NCI-H446 treated with DMSO at 0.1 percent for 48 hours (cell line): ENCODE measurements at regions not wholly inside any gene's neighbourhood (a gene's known extent, or its start where the extent isn't known, plus 50 kb on each side); places are given as distances from the start of the nearest gene placed in this dataset.
"Not testable (repeated sequence)": the region's sequence is repeated elsewhere in the genome, so short reads cannot be mapped to it uniquely, and the experiment has no call there.

Source experiments
- DNase-seq: peaks from one replicate; lab custom pipeline; 2025; lab: John Stamatoyannopoulos, UW

DNA sequence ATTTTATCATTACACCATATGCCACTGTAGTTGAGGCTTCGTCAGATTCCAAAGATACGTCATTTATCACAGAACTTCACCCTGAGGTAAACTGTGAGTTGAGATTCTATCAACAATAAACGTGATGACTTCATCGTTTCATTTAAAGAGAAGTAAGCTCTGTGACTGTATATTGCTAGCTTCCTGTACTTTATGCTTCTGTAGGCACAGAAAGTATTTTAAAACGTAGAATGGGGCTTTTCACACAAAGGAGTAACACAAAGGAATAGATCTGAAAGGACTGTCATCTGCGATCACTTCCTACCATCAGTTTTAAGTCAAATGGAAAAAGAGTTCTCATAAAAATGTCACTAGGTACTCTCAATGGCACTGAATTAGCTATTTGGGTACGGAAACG is 234.4 kb upstream of the MCHR2 start:
- no peak for DNase-seq

DNA sequence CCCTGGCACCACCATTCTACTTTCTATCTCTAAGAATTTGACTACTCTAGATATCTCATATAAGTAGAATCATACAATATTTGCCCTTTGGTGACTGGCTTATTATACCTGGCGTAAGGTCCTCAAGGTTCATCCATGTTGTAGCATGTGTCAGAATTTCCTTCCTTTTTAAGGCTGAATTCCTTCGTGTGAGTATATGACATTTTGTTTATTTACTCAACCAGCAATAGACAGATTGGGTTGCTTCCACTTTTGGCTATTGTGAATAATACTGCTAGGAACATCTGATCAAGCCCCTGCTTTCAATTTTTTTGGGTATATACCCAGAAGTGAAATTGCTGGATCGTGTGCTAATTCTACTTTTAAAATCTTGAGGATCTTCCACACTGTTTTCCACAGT is 232.8 kb upstream of the MCHR2 start:
- DNase-seq = no peak

DNA sequence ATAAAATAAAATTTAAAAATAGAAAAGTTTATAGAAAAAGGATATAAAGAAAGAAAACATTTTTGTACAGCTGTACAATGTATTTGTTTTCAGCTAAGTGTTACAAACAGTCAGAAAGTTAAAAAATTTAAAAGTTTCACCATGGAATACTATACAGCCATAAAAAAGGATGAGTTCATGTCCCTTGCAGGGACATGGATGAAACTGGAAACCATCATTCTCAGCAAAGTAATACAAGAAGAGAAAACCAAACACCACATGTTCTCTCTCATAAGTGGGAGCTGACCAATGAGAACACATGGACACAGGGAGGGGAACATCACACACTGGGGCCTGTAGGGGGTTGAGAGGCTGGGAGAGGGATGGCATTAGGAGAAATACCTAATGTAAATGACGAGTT is 229.9 kb upstream of the MCHR2 start:
- not testable (repeated sequence) for DNase-seq

DNA sequence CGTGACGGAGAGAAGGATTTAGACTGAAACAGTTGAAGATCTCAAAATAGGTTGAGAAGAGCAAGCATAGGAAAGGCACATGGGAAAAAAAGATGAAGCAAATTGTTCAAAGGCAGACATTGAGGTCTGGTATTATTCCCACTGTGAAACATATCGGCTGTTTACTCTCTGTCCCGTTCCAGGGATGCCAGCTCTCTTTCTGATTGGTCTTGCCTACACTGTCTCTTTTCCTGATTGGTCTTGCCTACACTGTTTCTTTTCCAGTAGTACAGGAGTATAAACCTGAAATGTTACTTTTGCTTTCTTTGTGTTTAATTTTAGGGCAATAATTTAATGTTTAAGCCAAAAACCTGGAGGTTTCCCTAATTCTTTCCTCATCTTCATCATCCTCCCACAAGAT is 226.5 kb upstream of the MCHR2 start:
- DNase-seq = no peak

GRCh38 chr6:100217225-100218012 is 223.4 kb upstream of the MCHR2 start:
- no peak for DNase-seq

- DNase-seq = no peak
These were observed 222.7 kb upstream of the MCHR2 start for GRCh38 chr6:100216760-100217159.

DNA sequence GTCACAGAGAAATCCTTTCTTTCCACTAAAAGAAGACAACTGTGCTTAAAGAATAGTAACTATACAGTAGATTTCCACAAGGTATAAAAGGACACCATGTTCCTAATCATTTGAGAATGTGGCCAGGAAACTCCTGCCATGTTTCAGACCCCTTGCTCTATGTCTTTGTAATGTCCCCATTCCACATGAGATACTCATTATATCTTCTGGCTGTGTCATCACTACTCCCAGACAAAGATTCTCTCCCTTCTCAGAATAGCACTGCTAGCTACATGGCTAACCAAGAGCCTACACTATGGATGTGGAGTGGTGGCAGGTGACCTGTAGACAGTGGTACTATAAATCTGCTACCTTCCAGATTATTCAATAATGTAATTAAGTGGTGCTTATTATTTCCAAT is 218.1 kb upstream of the MCHR2 start:
- no peak for DNase-seq

GRCh38 chr6:100210137-100211117 is 216.4 kb upstream of the MCHR2 start:
- DNase-seq = no peak

DNA sequence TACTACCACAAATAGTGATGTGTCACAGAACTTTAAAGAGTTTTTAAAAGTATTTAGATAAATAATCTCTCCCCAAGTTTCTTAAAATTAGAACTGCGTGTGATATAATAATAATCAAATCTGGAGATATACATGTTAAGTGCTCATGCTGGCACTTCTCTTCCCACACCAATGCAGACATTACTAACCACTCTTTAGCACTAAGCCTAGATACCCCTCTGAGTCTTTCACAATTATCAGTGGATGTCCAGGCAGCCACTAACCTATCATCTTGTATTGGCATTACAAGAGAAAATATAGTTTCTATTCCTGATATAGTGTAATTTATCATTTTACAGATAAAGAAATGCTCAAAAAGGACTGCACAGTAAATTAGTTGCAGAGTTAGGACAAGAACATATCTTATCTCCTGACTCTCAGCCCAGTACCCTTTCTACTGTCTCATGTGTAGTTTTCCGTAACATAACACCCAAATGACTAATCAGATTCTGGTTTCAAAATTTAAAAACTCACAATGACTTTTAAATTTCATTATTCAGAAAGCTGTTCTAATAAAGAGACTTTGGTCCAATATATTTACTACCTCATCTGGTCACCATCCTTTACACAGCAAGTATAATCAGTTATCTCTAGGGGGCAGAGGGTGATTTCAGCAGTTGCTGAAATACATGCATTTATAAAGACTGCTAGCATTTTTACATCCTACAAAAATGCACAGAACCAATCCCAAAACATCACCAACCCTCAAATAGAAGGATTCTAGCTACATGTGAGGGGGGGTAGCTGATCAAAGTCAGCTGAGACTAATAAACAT is 215.5 kb upstream of the MCHR2 start:
- DNase-seq = no peak

DNA sequence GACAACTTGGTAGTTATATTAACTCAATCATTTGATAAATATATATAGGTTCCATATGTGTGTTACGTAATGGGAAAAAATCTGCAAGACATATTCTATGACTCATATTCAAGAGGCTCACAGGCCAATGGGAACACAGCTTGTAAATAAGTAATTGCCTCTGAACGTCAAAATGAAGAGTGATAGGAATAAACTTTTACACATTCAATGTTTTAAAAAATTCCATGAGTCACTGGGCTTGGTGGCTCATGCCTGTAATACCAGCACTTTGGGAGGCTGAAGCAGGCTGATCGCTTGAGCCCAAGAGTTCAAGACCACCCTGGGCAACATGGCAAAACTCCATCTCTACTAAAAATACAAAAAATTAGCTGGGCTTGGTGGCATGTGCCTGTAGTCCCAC is 209.4 kb upstream of the MCHR2 start:
- no peak for DNase-seq

GRCh38 chr6:100202417-100203194 is 208.6 kb upstream of the MCHR2 start:
- DNase-seq = no peak

GRCh38 chr6:100196214-100196982 is 202.4 kb upstream of the MCHR2 start:
- not testable (repeated sequence) for DNase-seq

- not testable (repeated sequence) for DNase-seq
These were observed 201.2 kb upstream of the MCHR2 start for GRCh38 chr6:100195244-100195643.

- DNase-seq = no peak
These were observed 200.5 kb upstream of the MCHR2 start for GRCh38 chr6:100194535-100194934.

DNA sequence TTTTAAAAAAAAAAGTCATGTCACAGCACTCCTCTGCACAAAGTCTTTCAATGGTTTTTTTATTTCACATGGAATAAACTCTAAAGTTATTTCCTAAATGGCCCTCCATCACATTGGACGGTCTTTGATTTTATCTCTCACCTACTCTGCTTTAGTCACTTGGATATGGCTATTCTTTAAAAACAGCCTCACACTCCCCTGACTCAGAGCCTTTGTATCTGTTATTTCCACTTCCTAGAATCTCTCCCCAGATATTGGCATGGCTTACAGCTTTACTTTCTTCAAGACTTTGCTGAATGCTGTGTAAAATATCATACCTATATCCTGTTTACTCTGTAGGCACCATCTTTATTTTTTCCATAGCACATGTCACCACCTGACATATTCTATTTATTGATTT is 194.7 kb upstream of the MCHR2 start:
- no peak for DNase-seq

DNA sequence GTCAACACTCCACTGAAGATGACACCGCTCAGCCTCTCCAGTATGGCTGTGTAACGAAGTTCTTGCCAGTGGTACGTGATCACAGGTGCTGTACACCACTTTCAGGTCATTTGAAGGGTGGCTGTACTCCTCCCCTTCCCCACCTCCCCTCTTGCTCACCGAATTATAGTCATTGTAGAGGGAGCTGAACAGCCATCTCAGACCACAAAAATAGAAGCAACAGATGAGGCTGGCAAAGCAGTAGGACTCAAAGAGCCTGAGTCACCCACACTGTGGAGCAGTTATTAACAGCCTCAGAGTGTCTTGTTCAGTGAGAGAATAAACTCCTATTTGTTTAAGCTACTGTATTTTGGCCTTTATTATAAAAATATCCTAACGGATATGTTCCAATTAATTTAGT is 192.5 kb upstream of the MCHR2 start:
- no peak for DNase-seq

DNA sequence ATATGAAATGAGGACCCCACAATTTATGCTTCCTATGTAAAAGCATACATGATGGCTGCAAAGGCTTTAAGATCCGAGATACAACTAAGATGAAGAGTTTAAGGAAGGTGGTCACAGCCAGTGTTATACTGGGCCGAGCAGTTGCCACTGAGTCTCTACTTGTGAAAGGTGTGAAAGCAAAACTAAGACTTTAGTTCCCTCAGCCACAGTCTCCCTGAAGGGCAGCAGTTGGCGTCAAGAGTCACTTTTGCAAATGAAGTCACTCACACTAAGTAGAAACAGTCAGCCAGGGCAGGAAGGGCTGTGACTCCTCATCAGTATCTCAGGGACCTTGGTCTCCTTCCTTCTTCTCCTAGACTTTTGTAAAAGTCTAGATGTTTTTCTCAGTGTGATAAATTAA is 191.6 kb upstream of the MCHR2 start:
- DNase-seq = no peak

GRCh38 chr6:100184473-100184872 is 190.4 kb upstream of the MCHR2 start:
- DNase-seq = no peak

GRCh38 chr6:100182313-100182712 is 188.3 kb upstream of the MCHR2 start:
- DNase-seq = no peak

DNA sequence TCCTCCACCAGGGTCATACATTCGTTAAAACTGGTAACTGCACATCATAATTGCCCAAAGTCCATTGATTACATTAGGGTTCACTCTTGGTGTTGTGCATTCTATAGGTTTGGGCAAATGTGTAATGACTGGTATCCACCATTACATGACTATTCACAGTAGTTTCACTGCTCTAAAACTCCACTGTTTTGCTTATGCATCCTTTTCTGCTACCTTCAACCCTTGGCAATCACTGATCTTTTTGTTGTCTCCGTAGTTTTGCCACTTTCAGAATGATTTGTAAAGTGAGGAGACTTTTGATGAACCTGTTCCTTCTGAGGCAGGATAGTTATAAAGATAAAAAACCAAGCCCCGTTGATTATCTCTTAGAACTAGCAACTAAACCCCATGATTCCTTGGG is 187.3 kb upstream of the MCHR2 start:
- no peak for DNase-seq

GRCh38 chr6:100179576-100179975 is 185.6 kb upstream of the MCHR2 start:
- no peak for DNase-seq
